ENCODE measurements at regions not wholly inside any gene's neighbourhood (a gene's known extent, or its start where the extent isn't known, plus 50 kb on each side); places are given as distances from the start of the nearest gene placed in this dataset.
"Not testable (repeated sequence)": the region's sequence is repeated elsewhere in the genome, so short reads cannot be mapped to it uniquely, and the experiment has no call there.

GRCh38 chr2:129193961-129194360, 785.5 kb upstream of the RAB6C start:
- DNase-seq, result no peak

GRCh38 chr2:129199501-129199900, 780.0 kb upstream of the RAB6C start:
- no peak for DNase-seq

- no peak for DNase-seq
Observed at GRCh38 chr2:129201696-129202095, 777.8 kb upstream of the RAB6C start.

- no peak for DNase-seq
Observed at GRCh38 chr2:129203331-129203730, 776.1 kb upstream of the RAB6C start.

GRCh38 chr2:129204581-129204980, 774.9 kb upstream of the RAB6C start:
- DNase-seq, result not testable (repeated sequence)

GRCh38 chr2:129205176-129205575, 774.3 kb upstream of the RAB6C start:
- no peak for DNase-seq

- DNase-seq, result no peak
Observed at GRCh38 chr2:129205766-129206165, 773.7 kb upstream of the RAB6C start.

- no peak for DNase-seq
Observed at GRCh38 chr2:129212299-129212958, 767.0 kb upstream of the RAB6C start.

- DNase-seq, result no peak
Observed at GRCh38 chr2:129224022-129224421, 755.4 kb upstream of the RAB6C start.

- no peak for DNase-seq
Observed at GRCh38 chr2:129224486-129224885, 755.0 kb upstream of the RAB6C start.

- no peak for DNase-seq
Observed at GRCh38 chr2:129229196-129229595, 750.3 kb upstream of the RAB6C start.

- no peak for DNase-seq
Observed at GRCh38 chr2:129229830-129230441, 749.5 kb upstream of the RAB6C start.

GRCh38 chr2:129231924-129232323, 747.5 kb upstream of the RAB6C start:
- DNase-seq, result no peak

GRCh38 chr2:129233166-129233565, 746.3 kb upstream of the RAB6C start:
- no peak for DNase-seq

- DNase-seq, result no peak
Observed at GRCh38 chr2:129233751-129234406, 745.6 kb upstream of the RAB6C start.

GRCh38 chr2:129236601-129237000, 742.9 kb upstream of the RAB6C start:
- DNase-seq, result no peak

- DNase-seq, result no peak
Observed at GRCh38 chr2:129237966-129238725, 741.3 kb upstream of the RAB6C start.

- no peak for DNase-seq
Observed at GRCh38 chr2:129239141-129239540, 740.3 kb upstream of the RAB6C start.

GRCh38 chr2:129240061-129240460, 739.4 kb upstream of the RAB6C start:
- DNase-seq, result no peak

- no peak for DNase-seq
Observed at GRCh38 chr2:129242269-129242668, 737.2 kb upstream of the RAB6C start.

- no peak for DNase-seq
Observed at GRCh38 chr2:129247751-129248150, 731.7 kb upstream of the RAB6C start.

GRCh38 chr2:129248198-129248597, 731.3 kb upstream of the RAB6C start:
- no peak for DNase-seq

GRCh38 chr2:129252781-129253460, 726.5 kb upstream of the RAB6C start:
- DNase-seq, result no peak
